ENCODE measurements at regions not wholly inside any gene's neighbourhood (a gene's known extent, or its start where the extent isn't known, plus 50 kb on each side); places are given as distances from the start of the nearest gene placed in this dataset.

DNA sequence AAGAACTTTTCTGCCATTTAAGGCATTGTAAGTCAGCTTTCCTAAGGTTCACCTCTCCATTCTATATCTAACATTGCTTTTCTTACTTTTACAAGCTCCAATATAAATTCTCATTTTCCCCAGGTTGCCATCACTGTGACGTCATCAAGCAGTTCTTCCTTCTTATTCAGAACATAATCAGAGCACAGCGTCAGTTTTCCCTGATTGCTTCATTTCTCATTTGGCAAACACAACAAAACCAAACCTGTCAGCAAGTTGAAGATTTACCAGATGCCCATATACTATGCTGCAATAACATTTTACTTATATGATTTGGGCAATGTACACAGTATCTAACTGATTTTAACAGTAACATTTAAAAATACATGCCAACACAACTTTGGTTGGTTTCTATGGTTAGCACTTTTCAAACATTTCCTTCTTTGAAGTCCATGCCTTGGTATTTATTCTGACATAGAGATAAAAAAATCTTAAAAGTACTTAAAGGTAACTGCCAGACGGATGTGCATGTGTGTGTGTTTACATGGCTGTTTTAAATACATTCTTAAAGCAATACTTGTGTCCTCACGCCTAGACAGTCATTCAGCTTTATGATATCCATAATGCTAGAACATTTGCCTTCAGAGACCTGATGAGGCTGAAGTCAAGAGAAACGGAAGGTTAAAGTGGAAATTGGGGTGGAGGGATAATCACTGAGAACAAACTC is 264.0 kb downstream of the KLF12 start:
- no peaks in the 10 kb centered on the region for H3K9me3 ChIP-seq (ENCODE audit: low read depth)
- peak in 1 of 2 donors; percentile 94 for DNase-seq (ENCODE audit: low read depth in 1 of 2, low spot score in 1 of 2)
- H3K4me3 ChIP-seq: no peak overlapping the region
- TF ChIP-seq, protein P1, sequence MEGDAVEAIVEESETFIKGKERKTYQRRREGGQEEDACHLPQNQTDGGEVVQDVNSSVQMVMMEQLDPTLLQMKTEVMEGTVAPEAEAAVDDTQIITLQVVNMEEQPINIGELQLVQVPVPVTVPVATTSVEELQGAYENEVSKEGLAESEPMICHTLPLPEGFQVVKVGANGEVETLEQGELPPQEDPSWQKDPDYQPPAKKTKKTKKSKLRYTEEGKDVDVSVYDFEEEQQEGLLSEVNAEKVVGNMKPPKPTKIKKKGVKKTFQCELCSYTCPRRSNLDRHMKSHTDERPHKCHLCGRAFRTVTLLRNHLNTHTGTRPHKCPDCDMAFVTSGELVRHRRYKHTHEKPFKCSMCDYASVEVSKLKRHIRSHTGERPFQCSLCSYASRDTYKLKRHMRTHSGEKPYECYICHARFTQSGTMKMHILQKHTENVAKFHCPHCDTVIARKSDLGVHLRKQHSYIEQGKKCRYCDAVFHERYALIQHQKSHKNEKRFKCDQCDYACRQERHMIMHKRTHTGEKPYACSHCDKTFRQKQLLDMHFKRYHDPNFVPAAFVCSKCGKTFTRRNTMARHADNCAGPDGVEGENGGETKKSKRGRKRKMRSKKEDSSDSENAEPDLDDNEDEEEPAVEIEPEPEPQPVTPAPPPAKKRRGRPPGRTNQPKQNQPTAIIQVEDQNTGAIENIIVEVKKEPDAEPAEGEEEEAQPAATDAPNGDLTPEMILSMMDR (IDR thresholded peaks at IDR 0.05; ENCODE audit: low read depth, low read length): no peak
- no peak overlapping the region for H3K27ac ChIP-seq
- no peaks in the 10 kb centered on the region for H3K36me3 ChIP-seq
- H3K4me1 ChIP-seq (ENCODE audit: low read depth): peaks cover 2% of the 10 kb centered on the region
- no peaks in the 10 kb centered on the region for H3K27me3 ChIP-seq

DNA sequence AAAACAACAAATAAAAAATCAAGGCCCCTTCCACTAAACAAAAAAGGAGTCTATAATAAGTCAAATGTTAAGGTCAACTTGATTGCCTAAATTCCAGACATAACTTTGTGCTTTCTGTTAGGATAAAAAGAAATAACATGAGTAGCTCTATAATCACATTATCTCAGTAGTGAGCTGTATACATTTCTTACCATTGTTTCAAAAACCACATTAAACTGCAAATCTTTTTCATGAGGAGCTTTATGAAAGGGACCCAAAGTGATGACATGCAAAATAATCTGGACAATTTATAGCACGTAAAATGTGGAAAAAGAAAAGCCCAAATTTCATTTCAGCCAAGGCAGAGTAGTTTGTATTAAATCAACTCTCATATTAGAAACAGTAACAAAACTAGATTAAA is 269.2 kb downstream of the KLF12 start:
- peak in 1 of 2 donors; percentile 22 for DNase-seq (ENCODE audit: low read depth in 1 of 2, low spot score in 1 of 2)
- Histone ChIP-seq H3K4me3 (no peak overlapping the region), H3K27me3 (no peaks in the 10 kb centered on the region), H3K36me3 (no peaks in the 10 kb centered on the region), H3K4me1 (ENCODE audit: low read depth) (peaks cover 9% of the 10 kb centered on the region), H3K9me3 (ENCODE audit: low read depth) (no peaks in the 10 kb centered on the region), H3K27ac (no peak overlapping the region)
- TF ChIP-seq, protein P1 (IDR thresholded peaks at IDR 0.05; ENCODE audit: low read depth, low read length): no peak

DNA sequence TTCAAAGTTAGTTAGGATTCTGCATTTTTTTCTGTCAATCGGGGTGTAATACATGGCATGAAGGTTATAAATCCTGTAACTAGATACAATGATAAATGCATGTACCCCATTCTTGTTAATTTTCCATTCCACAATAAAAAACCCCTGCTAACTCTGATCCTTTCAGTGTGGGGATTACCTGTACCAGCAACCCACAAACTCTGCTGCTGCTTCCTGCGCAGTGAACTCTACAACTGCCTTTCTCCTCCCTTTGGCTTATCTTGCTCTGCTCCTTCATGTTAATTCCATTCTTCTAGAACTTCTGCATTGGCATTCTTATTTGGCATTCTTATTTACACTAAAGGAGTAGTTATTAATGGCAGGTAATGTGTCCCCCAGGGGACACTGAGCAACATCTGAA is 273.1 kb downstream of the KLF12 start:
- H3K4me1 ChIP-seq (ENCODE audit: low read depth): peaks cover 9% of the 10 kb centered on the region
- no peak overlapping the region for H3K27ac ChIP-seq
- no peaks in the 10 kb centered on the region for H3K27me3 ChIP-seq
- no peaks in the 10 kb centered on the region for H3K36me3 ChIP-seq
- DNase-seq (ENCODE audit: low read depth in 1 of 2, low spot score in 1 of 2): no peak
- TF ChIP-seq, protein P1 (IDR thresholded peaks at IDR 0.05; ENCODE audit: low read depth, low read length): no peak
- no peaks in the 10 kb centered on the region for H3K9me3 ChIP-seq (ENCODE audit: low read depth)
- no peak overlapping the region for H3K4me3 ChIP-seq

DNA sequence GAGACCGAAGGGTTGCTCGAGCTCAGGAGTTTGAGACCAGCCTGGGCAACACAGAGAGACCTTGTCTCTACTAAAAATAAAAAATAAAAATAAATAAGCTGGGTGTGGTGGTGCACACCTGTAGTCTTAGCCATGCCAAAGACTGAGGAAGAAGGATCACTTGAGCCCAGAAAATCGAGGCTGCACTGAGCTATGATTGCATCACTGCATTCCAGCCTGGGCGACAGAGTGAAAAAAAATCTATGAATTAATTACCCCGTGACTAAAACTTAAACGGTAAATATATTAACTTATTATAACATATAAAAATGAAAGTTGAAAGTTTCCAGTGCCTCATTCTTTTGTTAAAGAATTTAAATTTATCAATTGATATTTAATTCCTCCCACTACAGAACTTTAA is 273.7 kb downstream of the KLF12 start:
- no peak for DNase-seq (ENCODE audit: low read depth in 1 of 2, low spot score in 1 of 2)
- no peaks in the 10 kb centered on the region for H3K9me3 ChIP-seq (ENCODE audit: low read depth)
- TF ChIP-seq, protein P1 (IDR thresholded peaks at IDR 0.05; ENCODE audit: low read depth, low read length): no peak
- no peaks in the 10 kb centered on the region for H3K36me3 ChIP-seq
- H3K27ac ChIP-seq: no peak overlapping the region
- peaks cover 9% of the 10 kb centered on the region for H3K4me1 ChIP-seq (ENCODE audit: low read depth)
- H3K4me3 ChIP-seq: no peak overlapping the region
- H3K27me3 ChIP-seq: no peaks in the 10 kb centered on the region

DNA sequence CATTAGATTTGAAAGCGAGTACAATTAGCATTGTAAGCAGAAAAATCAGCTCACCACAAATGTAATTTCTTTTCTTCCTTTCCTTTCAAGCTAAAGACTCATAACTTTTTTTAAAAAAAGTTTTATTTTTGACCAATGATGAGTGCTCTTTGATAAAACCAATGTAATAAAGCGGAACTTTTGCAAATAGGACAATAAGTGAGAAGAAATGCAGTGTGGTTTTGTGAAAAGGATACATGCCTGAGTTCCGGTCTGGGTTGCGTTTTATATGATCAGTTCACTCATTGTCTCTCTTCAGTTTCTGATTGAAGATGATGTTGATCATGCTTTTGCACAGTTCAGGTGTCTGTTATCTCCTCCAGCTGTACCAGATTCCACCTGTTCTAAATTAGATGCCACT is 274.4 kb downstream of the KLF12 start:
- TF ChIP-seq, protein P1 (IDR thresholded peaks at IDR 0.05; ENCODE audit: low read depth, low read length): no peak
- DNase-seq (ENCODE audit: low read depth in 1 of 2, low spot score in 1 of 2): no peak
- Histone ChIP-seq H3K9me3 (ENCODE audit: low read depth) (no peaks in the 10 kb centered on the region), H3K4me3 (no peak overlapping the region), H3K36me3 (no peaks in the 10 kb centered on the region), H3K27ac (no peak overlapping the region), H3K4me1 (ENCODE audit: low read depth) (peaks cover 4% of the 10 kb centered on the region), H3K27me3 (no peaks in the 10 kb centered on the region)

Measured in cardiac muscle cell (in vitro differentiated cells and primary cell).